GM12874 (cell line): ENCODE measurements at regions not wholly inside any gene's neighbourhood (a gene's known extent, or its start where the extent isn't known, plus 50 kb on each side); places are given as distances from the start of the nearest gene placed in this dataset.

Experiments used
- CTCF ChIP-seq: IDR thresholded peaks from 2 replicates; pipeline ENCODE4 v1.5.1; 2011; ENCODE audit warnings: low read depth, mild to moderate bottlenecking, control low read depth, low read length, moderate library complexity; ENCODE audit not compliant: insufficient read depth

- no peak for TF ChIP-seq CTCF
Measured at GRCh38 chr1:30188999-30189398, 534.4 kb downstream of the MATN1 start.

- TF ChIP-seq CTCF: no peak
Measured at GRCh38 chr1:30188329-30188728, 535.1 kb downstream of the MATN1 start.

GRCh38 chr1:30187413-30188023 lies 535.9 kb downstream of the MATN1 start:
- TF ChIP-seq CTCF: no peak

- no peak for TF ChIP-seq CTCF
Measured at GRCh38 chr1:30186586-30186985, 536.8 kb downstream of the MATN1 start.

GRCh38 chr1:30185809-30186208 lies 537.6 kb downstream of the MATN1 start:
- TF ChIP-seq CTCF: no peak

- no peak for TF ChIP-seq CTCF
Measured at GRCh38 chr1:30185313-30185712, 538.1 kb downstream of the MATN1 start.

- no peak for TF ChIP-seq CTCF
Measured at GRCh38 chr1:30184393-30185141, 538.8 kb downstream of the MATN1 start.
